Fibroblast of gingiva (primary cell): ENCODE measurements at regions not wholly inside any gene's neighbourhood (a gene's known extent, or its start where the extent isn't known, plus 50 kb on each side); places are given as distances from the start of the nearest gene placed in this dataset.

Experiments
- DNase-seq: peaks from one replicate; pipeline ENCODE4 v3.0.0-alpha.2; 2011; ENCODE audit warnings: low read depth

DNA sequence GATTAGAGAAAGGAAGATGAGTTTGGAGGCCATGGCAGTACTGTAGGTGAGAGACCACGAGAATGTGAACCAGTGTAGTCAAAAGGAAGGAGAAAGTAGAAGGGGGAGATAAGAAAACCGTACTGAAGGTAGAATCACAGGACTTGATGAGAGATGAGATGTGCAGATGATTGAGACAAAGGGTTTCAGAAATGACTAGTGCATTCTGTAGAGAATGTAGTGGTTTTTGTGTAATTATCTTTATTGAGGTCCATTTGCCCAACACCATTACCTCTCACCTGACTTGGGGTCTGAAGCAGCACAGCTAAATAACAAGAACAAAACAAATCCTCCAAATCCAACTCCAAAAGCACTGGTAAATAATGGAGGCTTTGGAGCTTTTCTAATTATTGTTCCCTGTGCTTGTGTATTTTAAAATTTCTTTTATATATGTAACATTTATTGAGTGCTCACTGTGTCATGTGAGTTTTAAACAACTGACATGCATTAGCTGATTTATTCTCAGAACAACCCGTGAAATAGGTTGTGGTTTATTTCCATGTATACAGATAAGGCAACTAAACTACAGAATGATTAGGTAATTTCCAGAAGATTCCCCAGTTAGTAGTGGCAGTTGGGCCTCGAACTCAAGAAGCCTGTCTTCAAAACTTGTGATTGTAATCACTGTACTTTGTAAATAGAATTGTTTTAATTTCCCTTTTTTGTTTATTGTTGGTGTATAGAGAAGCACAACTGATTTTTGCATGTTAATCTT lies 390.0 kb downstream of the AEBP2 start:
- no peak for DNase-seq

DNA sequence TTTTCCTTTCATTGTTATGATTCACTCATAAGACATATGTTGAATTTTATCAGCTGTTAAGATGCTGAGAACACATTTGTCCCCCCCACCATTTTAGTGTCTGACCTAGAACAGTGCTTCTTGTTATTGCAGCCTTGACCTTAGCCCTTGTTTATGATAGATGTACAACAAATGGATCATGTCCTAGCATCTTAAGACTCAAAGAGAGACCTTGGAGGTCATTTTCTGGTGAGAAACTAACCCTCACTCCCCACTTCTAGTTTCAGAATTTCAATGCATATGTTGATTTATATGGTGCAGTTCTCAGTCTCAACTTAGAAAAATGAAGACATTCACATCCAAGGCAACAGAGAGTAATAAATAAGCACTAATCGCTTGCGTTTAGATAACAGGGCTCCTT lies 391.2 kb downstream of the AEBP2 start:
- DNase-seq: no peak

DNA sequence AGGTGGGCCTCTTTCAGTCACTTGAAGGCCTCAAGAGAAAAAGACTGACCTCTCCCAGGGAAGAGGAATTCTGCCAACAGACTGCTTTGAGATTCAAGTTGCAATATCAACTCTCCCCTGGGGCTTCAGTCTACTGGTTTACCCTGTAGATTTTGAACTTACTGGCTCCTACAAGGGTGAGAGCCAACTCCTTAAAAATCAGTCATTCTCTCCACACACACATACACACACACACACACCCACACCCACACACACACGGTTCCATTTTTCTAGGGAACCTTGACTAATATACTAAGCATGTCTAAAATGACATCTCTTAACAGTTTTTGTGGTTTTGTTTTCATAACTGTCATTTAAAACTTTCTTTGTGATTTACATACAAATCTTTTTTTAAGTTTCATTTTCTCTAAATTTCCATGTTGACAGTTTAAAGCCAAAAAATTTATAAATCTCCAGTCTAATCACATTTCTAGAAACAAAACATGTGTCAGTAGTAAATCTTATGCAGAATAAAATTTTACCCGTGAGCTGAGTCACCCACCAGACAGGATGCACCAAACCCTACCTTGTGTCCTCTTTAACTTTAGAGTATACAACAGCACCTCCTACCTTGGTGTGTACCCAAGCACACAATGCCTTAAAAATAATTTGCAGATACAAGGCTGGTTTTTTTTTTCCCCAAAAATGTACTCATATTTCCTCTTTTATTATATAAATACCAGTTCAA lies 394.6 kb downstream of the AEBP2 start:
- DNase-seq: peak; percentile 67

DNA sequence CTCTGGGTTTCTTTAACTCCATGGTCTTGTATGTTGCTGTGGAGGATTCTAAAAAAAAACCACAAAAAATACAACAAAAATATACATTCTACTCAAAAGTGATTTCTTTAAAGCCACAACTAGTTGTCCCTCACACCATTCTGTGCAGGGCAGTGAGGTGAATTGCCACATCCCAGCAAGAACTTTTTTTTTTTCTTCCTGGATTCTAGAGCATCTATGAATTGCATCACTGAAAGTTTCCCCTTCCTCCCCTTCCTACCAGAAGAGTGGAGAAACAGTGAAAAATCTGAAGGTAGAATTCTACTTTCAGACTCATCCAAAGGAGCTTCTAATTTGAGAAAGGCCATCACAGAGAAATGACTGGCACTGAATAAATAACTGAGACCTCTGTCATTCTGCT lies 395.3 kb downstream of the AEBP2 start:
- DNase-seq: no peak

DNA sequence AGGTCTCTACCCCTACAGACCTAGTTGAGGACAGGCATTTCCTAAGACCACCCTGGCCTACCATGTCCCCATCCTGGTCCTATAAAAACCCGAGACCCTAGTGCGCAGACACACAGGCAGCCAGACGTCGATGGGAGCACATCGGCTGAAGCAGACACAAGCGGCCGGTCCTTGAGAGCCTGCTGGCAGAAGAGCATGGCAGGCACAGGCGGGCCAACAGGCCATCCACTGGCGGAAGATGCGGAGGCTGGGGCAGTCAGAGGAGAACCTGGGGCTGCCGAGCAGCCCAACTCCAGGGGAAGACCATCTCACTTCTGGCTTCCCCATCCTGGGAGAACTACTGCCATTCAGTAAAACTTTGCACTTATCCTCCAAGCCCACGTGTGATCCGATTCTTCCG lies 396.8 kb downstream of the AEBP2 start:
- DNase-seq: no peak

DNA sequence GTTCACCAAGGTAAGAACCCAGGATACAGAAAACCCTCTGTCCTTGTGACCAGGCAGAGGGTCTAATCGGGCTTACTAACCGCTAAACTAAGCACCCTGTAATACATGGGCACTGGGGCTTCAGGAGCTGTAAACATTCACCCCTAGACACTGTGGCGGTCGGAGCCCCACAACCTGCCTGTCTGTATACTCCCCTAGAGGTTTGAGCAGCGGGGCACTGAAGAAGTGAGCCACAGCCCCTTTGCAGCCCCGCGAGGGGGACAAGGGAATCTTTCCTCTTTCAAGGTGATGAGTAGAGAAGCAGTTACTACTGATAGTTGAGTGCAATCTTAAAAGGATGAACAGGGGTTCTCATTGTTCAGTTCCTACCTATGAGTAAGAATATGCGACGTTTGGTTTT lies 397.2 kb downstream of the AEBP2 start:
- DNase-seq: no peak

DNA sequence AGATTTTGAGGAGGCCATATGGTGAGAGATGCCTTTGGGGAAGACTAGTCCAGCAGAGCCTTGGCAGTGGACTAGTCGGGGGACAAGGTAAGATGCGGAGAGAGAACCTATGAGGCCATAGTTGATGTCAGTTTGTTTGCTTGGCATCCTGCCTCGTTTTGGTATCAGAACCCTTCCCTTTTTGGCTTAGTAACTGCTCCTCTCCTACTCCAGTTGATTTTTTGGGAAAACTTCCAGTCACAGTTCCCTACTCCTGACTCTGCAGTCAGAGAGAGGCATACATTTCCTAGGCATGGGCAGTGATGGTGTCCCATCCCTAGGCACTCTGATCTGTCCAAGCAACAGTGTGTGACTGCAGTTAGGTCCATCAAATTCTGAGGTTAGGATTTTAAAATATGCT lies 398.3 kb downstream of the AEBP2 start:
- DNase-seq: no peak

DNA sequence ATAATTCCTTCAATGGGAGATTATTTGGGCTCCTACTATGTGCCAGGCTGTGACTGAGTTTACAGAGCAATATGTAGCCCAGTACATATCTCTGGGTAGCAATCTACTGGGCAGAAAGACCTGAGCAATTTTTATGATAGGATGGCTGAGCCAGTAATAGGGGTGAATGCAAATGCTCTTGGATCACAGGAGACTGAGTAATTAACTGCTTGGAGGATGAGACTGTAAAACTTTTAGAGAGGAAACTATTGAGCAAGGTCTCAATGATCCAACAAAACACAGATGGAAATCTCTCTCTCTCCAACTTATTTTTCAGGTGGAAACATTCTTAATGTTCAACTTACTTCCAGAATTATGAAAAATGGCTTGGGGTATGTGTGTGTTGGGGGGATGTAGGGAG lies 402.2 kb downstream of the AEBP2 start:
- DNase-seq: no peak

DNA sequence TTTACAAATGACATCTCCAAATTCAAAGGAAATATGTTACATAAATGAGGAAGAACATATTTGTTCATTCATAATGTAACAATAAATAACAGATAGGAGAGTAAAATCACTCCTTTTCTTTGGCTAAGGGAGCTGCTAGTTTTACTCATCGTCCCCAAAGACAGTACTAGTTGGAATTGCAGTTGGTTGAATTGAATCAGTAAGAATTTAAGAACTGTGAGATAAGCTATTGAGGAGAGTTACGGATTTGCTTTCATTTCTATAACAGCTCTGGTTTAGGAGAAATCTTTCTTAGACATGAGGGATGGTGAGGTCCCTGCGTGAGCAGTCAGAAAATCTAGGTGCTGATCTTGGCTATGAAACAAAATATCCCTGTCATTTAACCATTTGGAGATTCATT lies 402.8 kb downstream of the AEBP2 start:
- DNase-seq: no peak

DNA sequence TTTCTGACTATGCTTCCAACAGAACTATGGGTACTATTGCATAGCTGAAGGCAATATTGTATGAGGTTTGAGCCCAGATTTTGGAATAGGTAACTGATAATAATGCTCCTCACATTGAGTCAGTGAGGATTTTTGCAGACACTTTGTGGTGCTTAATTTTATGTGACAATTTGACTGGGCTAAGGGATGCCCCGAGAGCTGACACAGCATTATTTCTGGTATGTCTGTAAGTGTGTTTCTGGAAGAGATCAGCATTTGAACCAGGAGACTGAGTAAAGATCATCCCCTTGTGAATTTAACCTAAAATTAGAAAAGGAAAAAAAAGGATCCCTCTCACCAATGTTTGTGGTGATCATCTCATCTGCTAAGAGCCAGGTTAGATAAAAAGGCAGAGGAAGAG lies 404.9 kb downstream of the AEBP2 start:
- DNase-seq: no peak

DNA sequence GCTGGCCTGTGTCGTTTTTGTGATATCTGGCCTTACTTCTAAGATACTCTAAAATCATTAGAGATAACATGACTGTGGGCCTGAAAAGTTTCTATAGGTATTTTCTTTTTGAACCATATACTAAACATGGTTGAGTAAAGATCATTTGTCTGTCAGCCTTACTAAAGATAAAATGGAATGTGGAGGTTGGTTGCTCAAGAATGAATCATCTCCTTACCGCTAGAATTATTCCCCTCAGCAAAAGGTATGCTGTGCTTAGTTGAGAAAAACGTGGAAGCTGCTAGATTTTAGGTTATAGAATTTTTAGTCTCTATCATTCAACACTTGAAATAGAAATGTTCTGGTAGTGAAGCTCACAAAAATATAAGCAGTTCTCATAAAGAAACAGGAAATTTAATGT lies 407.3 kb downstream of the AEBP2 start:
- peak; percentile 27 for DNase-seq

DNA sequence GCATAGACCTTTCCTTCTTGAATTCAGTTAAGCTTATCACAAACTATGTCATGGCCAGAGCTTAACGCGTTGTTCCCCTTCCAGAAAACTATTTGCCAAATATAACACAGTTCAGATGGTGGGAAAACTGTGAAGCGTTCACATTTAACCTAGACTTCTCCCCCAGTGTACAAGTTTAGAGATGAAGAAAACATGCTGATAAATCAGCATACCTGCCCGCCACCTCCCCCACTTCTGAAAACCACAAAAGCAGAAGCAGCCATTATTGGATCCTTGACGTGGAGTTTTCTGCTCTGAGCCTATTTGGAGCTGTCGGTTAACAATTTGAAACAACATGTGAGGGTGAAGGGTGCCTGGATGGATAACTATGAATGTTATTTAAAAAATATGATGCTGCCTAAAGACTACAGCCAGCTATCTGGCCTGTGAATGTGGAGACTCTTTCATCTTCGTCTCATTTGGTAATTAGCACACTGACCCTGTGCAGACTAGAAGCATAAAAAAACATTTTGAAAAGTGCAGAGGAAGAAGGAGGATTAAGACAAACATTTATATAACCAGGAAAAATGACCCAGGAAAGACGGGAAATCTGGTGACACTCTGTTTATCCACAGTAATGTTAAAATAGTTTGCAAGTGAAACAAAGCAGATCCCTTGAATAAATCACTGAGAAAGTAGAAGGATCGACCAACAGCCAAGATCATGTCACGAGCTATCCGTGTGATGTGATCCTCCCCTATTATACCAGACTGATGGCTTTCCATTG lies 408.2 kb downstream of the AEBP2 start:
- DNase-seq: no peak

DNA sequence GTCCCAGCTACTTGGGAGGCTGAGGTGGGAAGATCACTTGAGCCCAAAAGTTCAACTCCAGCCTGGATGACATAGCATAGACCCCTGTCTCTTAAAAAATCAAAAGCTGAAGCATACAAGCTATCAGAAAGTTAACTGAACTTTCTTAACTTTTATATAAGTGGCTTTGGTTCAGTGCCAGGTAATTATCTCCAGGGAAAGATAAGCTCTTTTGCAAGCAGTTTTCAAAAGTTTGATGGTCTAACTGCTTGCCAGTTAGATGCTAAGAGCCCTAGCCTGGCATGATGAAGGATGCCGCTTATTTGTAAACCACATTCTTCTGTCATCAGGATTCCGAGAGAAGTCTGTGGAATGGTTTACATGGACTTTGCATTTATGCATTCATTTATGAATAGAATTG lies 409.1 kb downstream of the AEBP2 start:
- no peak for DNase-seq

DNA sequence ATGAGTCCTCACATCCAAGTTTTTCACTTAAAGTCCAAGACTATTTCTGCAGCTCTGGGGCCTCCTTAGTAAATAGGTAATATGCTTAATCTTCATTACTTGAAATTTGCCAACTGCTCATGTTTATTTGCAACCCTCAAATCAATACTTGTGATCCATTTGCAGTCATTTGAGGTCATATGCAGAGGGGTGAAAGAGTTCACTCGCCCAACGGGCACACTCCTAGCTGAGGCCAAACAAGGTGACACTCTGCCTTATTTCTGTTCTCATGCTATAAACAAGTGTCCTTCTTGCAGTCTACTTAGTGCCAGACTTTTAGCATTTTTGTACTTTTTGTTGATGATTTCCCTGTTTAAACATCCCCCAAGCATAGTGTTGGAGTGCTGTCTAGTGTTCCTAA lies 409.9 kb downstream of the AEBP2 start:
- no peak for DNase-seq

DNA sequence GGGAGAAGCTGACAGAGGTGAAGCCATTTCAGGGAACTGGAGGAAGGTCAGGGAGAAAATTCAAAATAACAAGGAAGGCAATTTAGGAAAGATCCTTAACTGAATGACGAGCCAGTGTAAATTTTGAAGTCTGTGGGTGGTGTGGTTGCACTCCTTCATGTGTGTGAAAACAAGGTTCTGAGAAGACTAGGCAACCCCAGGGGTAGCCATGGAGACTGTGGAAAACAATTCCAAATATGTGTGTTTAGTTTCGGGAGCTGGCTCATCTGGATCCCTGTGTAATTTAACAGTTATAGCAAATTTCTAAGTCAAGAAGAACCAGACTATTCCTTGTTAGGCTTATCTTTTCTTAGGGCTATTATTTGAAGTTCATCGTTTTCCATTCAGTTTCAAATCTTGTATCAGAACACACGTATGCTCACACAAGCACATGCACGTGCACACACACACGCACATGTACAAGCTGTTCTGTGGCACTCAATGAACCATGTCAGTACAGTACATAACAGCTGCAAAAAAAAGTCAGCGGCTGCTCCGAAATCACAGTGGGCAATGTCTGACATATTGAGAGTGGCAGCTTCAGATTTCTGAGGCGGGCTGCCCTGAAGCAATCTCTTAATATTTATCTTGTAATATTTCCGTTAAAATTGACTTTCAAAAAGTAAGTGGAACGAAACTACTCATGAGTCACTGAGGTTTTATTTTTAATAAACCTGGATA lies 411.2 kb downstream of the AEBP2 start:
- DNase-seq: peak; percentile 65

DNA sequence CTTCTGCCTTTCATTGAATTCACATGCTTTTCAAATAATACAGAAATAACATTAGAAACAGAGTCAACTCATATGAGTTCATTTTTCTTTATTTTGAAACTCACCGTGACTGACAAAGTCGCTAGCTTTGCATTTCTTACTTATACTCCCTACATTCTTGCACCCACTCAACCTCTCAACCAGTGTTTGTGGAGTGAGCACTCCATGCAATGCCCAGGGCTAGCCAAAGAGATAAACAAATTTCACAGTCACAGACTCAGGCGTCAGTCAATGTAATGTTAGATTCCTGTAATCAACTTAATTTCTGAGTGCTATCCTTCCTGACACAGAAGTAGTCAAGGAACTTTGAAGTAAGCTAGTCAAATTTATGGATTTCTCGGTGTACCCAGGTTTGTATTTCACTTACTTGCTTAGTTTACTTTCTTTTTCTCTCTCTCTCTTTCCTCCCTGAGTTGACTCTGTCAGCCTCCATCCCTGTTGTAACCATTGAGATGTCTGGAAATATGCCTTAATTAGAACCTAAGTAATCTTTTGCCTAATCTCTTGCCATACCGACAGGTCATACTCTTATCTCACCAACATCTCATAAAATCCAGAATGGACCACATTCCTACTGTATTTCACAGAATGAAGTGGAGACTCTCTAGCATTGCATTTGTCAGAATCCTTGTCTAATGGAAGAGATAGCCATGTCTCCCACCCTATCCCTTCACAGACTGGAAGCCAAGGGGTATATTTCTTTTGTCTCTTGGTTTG lies 413.0 kb downstream of the AEBP2 start:
- DNase-seq: no peak

DNA sequence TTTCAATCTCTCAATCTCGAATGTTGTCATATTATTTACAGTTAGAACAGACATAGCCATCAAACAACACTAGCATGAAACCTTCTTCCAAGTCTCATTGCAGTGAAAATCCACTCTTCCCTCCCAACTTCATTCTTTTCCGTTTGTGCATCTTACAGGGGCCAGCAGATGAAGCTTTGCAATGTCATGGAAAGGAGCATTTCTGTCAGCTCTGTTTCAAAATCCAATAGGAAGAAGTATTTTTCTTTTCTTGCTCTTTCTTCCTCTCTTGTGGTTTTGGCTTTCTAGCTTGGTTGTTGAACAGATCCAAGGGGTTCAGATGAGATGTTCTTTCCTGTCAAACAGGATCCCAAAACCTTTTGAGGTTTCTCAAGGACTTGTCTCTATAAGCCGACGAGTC lies 416.6 kb downstream of the AEBP2 start:
- DNase-seq: no peak

DNA sequence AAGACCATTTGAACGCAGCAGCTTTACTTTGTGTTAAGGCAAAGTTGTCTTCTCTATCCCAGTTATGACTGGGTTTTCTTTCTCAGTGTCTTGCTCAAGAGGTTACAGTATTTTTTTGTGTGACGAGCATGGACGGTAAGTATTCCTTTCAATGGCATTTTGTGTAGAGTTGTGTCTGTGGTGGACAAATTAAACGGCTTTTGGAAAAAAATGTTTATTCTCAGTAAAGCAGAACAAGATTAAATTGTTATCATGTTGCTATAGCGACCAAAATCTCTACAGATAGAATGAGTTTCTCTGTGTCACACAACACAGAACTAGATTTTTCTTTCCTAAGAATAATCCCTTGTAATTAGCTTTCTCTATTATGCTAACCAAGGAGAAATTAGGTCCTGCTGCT lies 417.1 kb downstream of the AEBP2 start:
- peak; percentile 17 for DNase-seq

DNA sequence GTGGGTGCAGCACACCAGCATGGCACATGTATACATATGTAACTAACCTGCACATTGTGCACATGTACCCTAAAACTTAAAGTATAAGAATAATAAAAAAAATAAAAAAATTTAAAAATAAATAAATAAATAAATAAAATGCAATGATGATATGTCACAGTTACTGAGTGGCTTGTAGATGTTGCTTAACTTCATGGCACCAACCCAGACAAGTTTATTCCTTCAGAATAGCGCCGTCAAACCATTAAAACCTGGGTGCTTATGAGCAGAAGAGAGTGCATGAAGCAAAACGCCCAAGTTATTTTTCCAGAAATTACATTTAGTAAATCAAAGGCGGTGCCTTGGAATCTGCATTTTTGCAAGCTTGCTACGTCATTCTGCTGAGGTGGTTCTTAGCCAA lies 417.9 kb downstream of the AEBP2 start:
- no peak for DNase-seq

DNA sequence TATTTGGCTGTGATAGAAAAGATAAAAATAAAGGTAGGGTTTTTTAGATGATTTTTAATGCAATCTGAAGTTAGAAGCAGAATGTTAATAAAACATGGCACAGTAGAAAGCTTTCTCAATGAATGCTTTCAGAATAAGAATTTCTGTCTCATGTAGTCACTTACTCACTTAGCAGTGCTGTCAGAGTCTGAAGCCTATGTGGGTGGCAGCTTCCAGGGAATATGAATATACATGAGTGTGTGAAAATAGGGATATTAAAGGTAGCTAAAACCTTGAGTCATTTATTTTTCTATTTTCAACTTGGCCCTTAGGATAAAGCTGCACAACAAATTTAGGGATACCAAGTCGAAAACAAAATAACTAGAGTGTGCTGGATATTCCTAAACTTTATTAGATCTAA lies 427.9 kb downstream of the AEBP2 start:
- no peak for DNase-seq

DNA sequence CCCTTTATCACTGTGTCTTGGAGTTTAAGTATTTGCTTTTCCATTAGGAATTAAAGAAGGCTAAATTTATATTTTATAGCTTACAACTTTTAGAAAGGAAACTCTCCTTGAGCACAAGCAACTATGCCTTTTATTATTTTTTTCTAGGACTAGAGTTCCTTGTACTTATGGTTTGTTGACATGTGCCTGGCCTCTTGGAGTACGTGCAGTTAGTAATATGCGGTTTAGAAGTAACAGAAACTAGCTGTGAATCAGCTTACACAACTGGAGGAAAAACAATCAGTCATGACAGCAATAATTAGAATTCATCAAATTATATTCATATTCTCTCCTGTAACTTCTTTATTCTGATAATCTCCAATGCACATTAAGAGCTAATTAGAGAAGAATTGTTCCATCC lies 428.7 kb downstream of the AEBP2 start:
- no peak for DNase-seq

DNA sequence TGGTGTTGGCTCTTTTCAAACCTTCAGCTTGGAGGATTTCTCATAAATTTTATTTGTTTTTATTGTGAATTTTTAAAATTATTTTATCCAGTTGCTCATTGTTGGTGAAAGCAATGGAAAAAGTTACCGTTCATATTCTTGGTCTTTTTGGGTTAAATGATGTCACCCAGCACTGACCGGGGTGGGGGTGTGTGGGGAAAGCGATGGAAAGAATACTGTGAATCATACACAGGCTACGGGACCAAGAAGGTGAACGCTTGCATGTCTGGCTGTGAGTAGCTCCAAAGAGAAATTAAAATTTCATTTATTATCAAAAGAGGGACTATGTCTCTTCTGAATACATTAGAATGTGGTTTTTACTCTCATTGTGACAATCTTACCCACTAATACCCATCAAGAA lies 430.1 kb downstream of the AEBP2 start:
- DNase-seq: no peak
